K562 (cell line): ENCODE measurements at regions not wholly inside any gene's neighbourhood (a gene's known extent, or its start where the extent isn't known, plus 50 kb on each side); places are given as distances from the start of the nearest gene placed in this dataset.
A peak's percentile ranks its signal among the peaks of the same experiment; 100 is the strongest.
"Not testable (repeated sequence)": the region's sequence is repeated elsewhere in the genome, so short reads cannot be mapped to it uniquely, and the experiment has no call there.

Source experiments
- ATAC-seq: fragments of 200-7000 bp; cut with Tn5 transposase; 3 replicates; pipeline ENCODE4 v1.9.1; 2020; ENCODE audit warnings: moderate library complexity
- BruUV-seq: library from RNA; stranded (reverse); fragments of 400-500 nt; replicated peaks from 2 replicates; lab custom pipeline; 2021; lab: Mats Ljungman, UMichigan
- CTCF ChIA-PET: fragments of 300-600 bp; formaldehyde crosslinking; extraction: SDS; loops from one replicate; lab custom pipeline; 2021; ENCODE audit warnings: low intra/inter-chr PET ratio; lab: Yijun Ruan, JAX
- POLR2A ChIA-PET: fragments of 300-600, 350-650 bp; sonication (Branson Sonifier 250); formaldehyde crosslinking; extraction: SDS; loops from one replicate; lab custom pipeline; 2021; ENCODE audit warnings: antibody characterized with exemption, inconsistent platforms; lab: Yijun Ruan, JAX
- DNase-seq, 4 experiments: peaks; one replicate each; pipeline versions ENCODE4 v3.0.0 to v3.0.0-alpha.2; 2011 to 2018; ENCODE audit warnings: low spot score in 3 of 4, mixed read lengths in 3 of 4; ENCODE audit errors: extremely low read depth in 1 of 4
- FAIRE-seq: peaks from 2 replicates; lab custom pipeline; 2011; peaks lifted over from hg19 to GRCh38; lab: Jason Lieb, UNC
- H2AFZ ChIP-seq: 2 replicates; pipeline ENCODE4 v1.6.0; 2011; ENCODE audit warnings: low read depth, low read length, control low read depth, inconsistent platforms
- H3K27ac ChIP-seq: fragments of 200-600 bp; 3 replicates; pipeline ENCODE4 v1.8.0; 2011; ENCODE audit warnings: low read depth, mild to moderate bottlenecking, control low read depth, inconsistent platforms, low read length, moderate library complexity, mixed read lengths; ENCODE audit errors: extremely low read depth
- H3K27me3 ChIP-seq, 2 experiments: fragments of 300-600 bp in 1 of 2; 2 replicates in 1 of 2; 3 replicates in 1 of 2; pipeline versions ENCODE4 v1.6.0 to v1.8.0; 2011; ENCODE audit warnings: inconsistent platforms in 2 of 2, low read length in 2 of 2, mild to moderate bottlenecking in 1 of 2, mixed read lengths in 1 of 2, moderate library complexity in 1 of 2; ENCODE audit not compliant: control insufficient read depth in 2 of 2, insufficient read depth in 2 of 2
- H3K36me3 ChIP-seq: fragments of 300-600 bp; 3 replicates; pipeline ENCODE4 v1.8.0; 2011; ENCODE audit warnings: mild to moderate bottlenecking, low read length, inconsistent platforms; ENCODE audit not compliant: control insufficient read depth, insufficient read depth
- H3K4me1 ChIP-seq, 2 experiments: fragments of 200-600 bp in 1 of 2; replicated peaks in 1 of 2; 2 replicates in 1 of 2; 3 replicates in 1 of 2; pipeline versions ENCODE4 v1.5.1 to v1.8.0; 2011; ENCODE audit warnings: inconsistent platforms in 2 of 2, low read length in 2 of 2, mild to moderate bottlenecking in 1 of 2, mixed read lengths in 1 of 2, moderate library complexity in 1 of 2; ENCODE audit not compliant: control insufficient read depth in 2 of 2, insufficient read depth in 2 of 2
- H3K4me2 ChIP-seq: 2 replicates; pipeline ENCODE4 v1.6.1; 2011; ENCODE audit warnings: low read length, control low read depth, inconsistent platforms, mixed read lengths; ENCODE audit not compliant: insufficient read depth
- H3K4me3 ChIP-seq: fragments of 200-600 bp; sonication (generic), shearing (Covaris generic); 2 replicates; pipeline ENCODE4 v1.5.1; 2016; ENCODE audit warnings: control low read depth, inconsistent platforms
- H3K79me2 ChIP-seq: fragments of 200-600 bp; 3 replicates; pipeline ENCODE4 v1.8.0; 2011; ENCODE audit warnings: low read length, inconsistent platforms; ENCODE audit not compliant: control insufficient read depth, insufficient read depth
- H3K9ac ChIP-seq, 2 experiments: 2 replicates each; pipeline versions ENCODE4 v1.6.0 to v1.6.1; 2011; ENCODE audit warnings: low read depth in 2 of 2, low read length in 2 of 2, control low read depth in 1 of 2, inconsistent platforms in 1 of 2, mild to moderate bottlenecking in 1 of 2, mixed read lengths in 1 of 2; ENCODE audit not compliant: insufficient read depth in 1 of 2
- H3K9me1 ChIP-seq: one replicate; pipeline ENCODE4 v1.6.0; 2011; ENCODE audit warnings: inconsistent platforms, mild to moderate bottlenecking, low read length, moderate library complexity; ENCODE audit not compliant: control insufficient read depth, insufficient read depth
- H3K9me3 ChIP-seq: replicated peaks from 2 replicates; pipeline ENCODE4 v1.5.1; 2011; ENCODE audit warnings: low read depth, low read length, inconsistent platforms; ENCODE audit not compliant: control insufficient read depth, insufficient read depth
- H4K20me1 ChIP-seq: replicated peaks from 2 replicates; pipeline ENCODE4 v1.6.1; 2011; ENCODE audit warnings: low read length, inconsistent platforms, mixed read lengths; ENCODE audit not compliant: control insufficient read depth, insufficient read depth
- WGBS: fragments of 100-300 bp; shearing (Covaris generic); methylation state at CpG from one replicate; pipeline ENCODE4 v1.1.6; 2016; ENCODE audit warnings: low coverage, mixed read lengths; ENCODE audit not compliant: insufficient coverage; ENCODE audit errors: missing lambda C conversion rate; 5-methylcytosine and 5-hydroxymethylcytosine counted together
- in situ Hi-C: fragments of 300-500 bp; cut with MboI; formaldehyde crosslinking; loops from 4 replicates; pipeline ENCODE4 v1.15.0; 2018; ENCODE audit warnings: inconsistent platforms, mixed read lengths
- intact Hi-C: fragments of 100-400 bp; cut with micrococcal nuclease; formaldehyde crosslinking; loops from 2 replicates; pipeline ENCODE4 v1.14.2; 2022

- H3K27ac ChIP-seq, ATAC-seq, in situ Hi-C loops, BruUV-seq, intact Hi-C loops, H3K9me3 ChIP-seq, DNase-seq, H3K27me3 ChIP-seq, H3K9ac ChIP-seq, H4K20me1 ChIP-seq, FAIRE-seq, H3K79me2 ChIP-seq, CTCF ChIA-PET, H3K9me1 ChIP-seq, H3K4me1 ChIP-seq, H2AFZ ChIP-seq, POLR2A ChIA-PET, H3K4me3 ChIP-seq, H3K36me3 ChIP-seq, H3K4me2 ChIP-seq: not testable (repeated sequence)
- WGBS, result no CpG with 5 or more reads among the region's 1 CpG
These were observed 352.7 kb downstream of the OR4F29 start for GRCh38 chr1:98811-99210.

DNA sequence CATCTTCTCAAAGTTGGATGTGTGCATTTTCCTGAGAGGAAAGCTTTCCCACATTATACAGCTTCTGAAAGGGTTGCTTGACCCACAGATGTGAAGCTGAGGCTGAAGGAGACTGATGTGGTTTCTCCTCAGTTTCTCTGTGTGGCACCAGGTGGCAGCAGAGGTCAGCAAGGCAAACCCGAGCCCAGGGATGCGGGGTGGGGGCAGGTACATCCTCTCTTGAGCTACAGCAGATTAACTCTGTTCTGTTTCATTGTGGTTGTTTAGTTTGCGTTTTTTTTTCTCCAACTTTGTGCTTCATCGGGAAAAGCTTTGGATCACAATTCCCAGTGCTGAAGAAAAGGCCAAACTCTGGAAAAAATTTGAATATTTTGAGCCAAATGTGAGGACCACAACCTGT is 360.2 kb downstream of the OR4F29 start:
- H3K36me3 ChIP-seq, H3K9me3 ChIP-seq, H3K79me2 ChIP-seq, ATAC-seq, H3K27ac ChIP-seq, DNase-seq, H2AFZ ChIP-seq, intact Hi-C loops, POLR2A ChIA-PET, FAIRE-seq, CTCF ChIA-PET, H4K20me1 ChIP-seq, H3K4me2 ChIP-seq, BruUV-seq, H3K27me3 ChIP-seq, H3K9me1 ChIP-seq, H3K9ac ChIP-seq, H3K4me3 ChIP-seq, in situ Hi-C loops, H3K4me1 ChIP-seq: not testable (repeated sequence)
- WGBS, result no CpG with 5 or more reads among the region's 4 CpGs

DNA sequence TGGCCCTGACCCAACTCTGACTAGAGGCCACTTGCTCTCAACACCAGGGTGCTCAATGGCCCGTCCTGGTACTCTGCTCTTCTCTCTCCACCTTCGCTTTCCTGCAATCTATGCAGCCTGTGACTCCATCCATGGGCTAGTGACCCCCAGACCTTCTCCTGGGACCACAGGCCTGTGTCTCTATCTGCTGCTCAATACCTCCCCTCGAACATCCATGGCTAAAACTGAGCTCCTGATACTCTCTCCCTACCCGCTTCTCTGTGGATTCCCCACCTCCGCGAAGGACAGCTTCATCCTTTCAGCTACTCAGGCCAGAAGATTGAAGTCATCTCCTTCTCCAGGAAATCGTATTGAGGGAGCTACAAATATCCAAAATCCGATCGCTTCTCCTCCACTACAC is 363.4 kb downstream of the OR4F29 start:
- CTCF ChIA-PET, H3K4me3 ChIP-seq, BruUV-seq, H3K27ac ChIP-seq, POLR2A ChIA-PET, H3K79me2 ChIP-seq, H3K27me3 ChIP-seq, H2AFZ ChIP-seq, H3K4me1 ChIP-seq, H3K9me3 ChIP-seq, in situ Hi-C loops, H3K36me3 ChIP-seq, H4K20me1 ChIP-seq, H3K9ac ChIP-seq, H3K9me1 ChIP-seq, intact Hi-C loops, H3K4me2 ChIP-seq, DNase-seq, FAIRE-seq: not testable (repeated sequence)
- peak; percentile 22; the same call in 1 of the 3 replicates for ATAC-seq
- no CpG with 5 or more reads among the region's 9 CpGs for WGBS

DNA sequence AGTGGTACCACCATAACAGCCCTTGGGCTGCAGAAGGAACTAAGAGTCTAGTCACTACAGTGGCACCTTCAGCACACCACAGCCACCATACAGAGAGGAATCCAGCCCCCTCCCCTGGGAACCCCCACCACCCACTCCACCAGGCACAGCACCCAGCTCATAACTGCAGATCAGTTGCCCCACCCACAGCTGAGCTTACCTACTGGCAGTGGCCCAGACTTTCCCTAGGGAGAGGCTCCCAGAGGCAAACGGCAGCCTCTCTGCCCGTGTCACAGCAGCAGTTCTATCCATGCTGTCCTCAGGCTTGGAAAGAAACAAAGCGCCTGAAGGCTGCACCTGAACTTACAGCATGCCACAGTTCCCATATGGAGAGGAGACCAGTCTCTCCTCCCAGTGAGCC is 372.3 kb downstream of the OR4F29 start:
- H4K20me1 ChIP-seq, intact Hi-C loops, H3K4me2 ChIP-seq, CTCF ChIA-PET, H3K27ac ChIP-seq, H3K36me3 ChIP-seq, DNase-seq, H3K4me1 ChIP-seq, BruUV-seq, H3K27me3 ChIP-seq, in situ Hi-C loops, H2AFZ ChIP-seq, H3K9me1 ChIP-seq, FAIRE-seq, H3K79me2 ChIP-seq, H3K4me3 ChIP-seq, POLR2A ChIA-PET, H3K9ac ChIP-seq, H3K9me3 ChIP-seq: not testable (repeated sequence)
- peak; percentile 60 for ATAC-seq
- no CpG with 5 or more reads among the region's 3 CpGs for WGBS
